Mesothelial cell of epicardium (in vitro differentiated cells): ENCODE measurements at regions not wholly inside any gene's neighbourhood (a gene's known extent, or its start where the extent isn't known, plus 50 kb on each side); places are given as distances from the start of the nearest gene placed in this dataset.

Source experiments
- DNase-seq, 2 experiments: peaks; one replicate each; pipeline ENCODE4 v3.0.0; 2021; ENCODE audit warnings: low spot score in 2 of 2; ENCODE audit not compliant: unreplicated experiment in 2 of 2
- H3K27ac Mint-ChIP-seq: 2 replicates; pipeline ENCODE4 v1.8.0; 2021; ENCODE audit warnings: mixed read lengths
- H3K27me3 Mint-ChIP-seq: 2 replicates; pipeline ENCODE4 v1.8.0; 2021; ENCODE audit warnings: low read depth, mixed read lengths
- H3K36me3 Mint-ChIP-seq: 2 replicates; pipeline ENCODE4 v1.8.0; 2021; ENCODE audit warnings: mixed read lengths
- H3K4me1 Mint-ChIP-seq: 2 replicates; pipeline ENCODE4 v1.8.0; 2021; ENCODE audit warnings: mixed read lengths
- H3K4me3 Mint-ChIP-seq: 2 replicates; pipeline ENCODE4 v1.8.0; 2021; ENCODE audit warnings: mild to moderate bottlenecking, moderate library complexity, mixed read lengths
- H3K9me3 Mint-ChIP-seq: 2 replicates; pipeline ENCODE4 v1.8.0; 2021; ENCODE audit warnings: mixed read lengths
- CTCF ChIP-seq: fragments of 200-600 bp; sonication (generic); IDR thresholded peaks from one replicate; pipeline ENCODE4 v1.5.0; 2021; ENCODE audit warnings: antibody characterized with exemption; ENCODE audit not compliant: unreplicated experiment

- Mint-ChIP-seq H3K36me3 (no peaks in the 10 kb centered on the region), H3K27me3 (peaks cover 3% of the 10 kb centered on the region), H3K4me1 (peaks cover 3% of the 10 kb centered on the region), H3K4me3 (no peak overlapping the region), H3K9me3 (peaks cover 3% of the 10 kb centered on the region), H3K27ac (no peak overlapping the region)
- DNase-seq, result no peak
- TF ChIP-seq CTCF, result no peak
These were observed 100.1 kb downstream of the TMEM100 start for GRCh38 chr17:55622547-55622946.

- Mint-ChIP-seq H3K27ac (no peak overlapping the region), H3K9me3 (no peaks in the 10 kb centered on the region), H3K4me1 (peaks cover 3% of the 10 kb centered on the region), H3K4me3 (no peak overlapping the region), H3K27me3 (peaks cover 3% of the 10 kb centered on the region), H3K36me3 (no peaks in the 10 kb centered on the region)
- DNase-seq, result no peak
- TF ChIP-seq CTCF, result no peak
These were observed 101.7 kb downstream of the TMEM100 start for GRCh38 chr17:55620945-55621344.

GRCh38 chr17:55620023-55620422 is 102.6 kb downstream of the TMEM100 start:
- no peak for TF ChIP-seq CTCF
- Mint-ChIP-seq H3K4me3 (no peak overlapping the region), H3K36me3 (no peaks in the 10 kb centered on the region), H3K9me3 (no peaks in the 10 kb centered on the region), H3K4me1 (no peaks in the 10 kb centered on the region), H3K27ac (no peak overlapping the region), H3K27me3 (peaks cover 3% of the 10 kb centered on the region)
- no peak for DNase-seq

- Mint-ChIP-seq H3K4me3 (no peak overlapping the region), H3K36me3 (no peaks in the 10 kb centered on the region), H3K27ac (no peak overlapping the region), H3K4me1 (peaks cover 4% of the 10 kb centered on the region), H3K9me3 (no peaks in the 10 kb centered on the region), H3K27me3 (no peaks in the 10 kb centered on the region)
- TF ChIP-seq CTCF, result no peak
- no peak for DNase-seq
These were observed 105.2 kb downstream of the TMEM100 start for GRCh38 chr17:55617441-55617840.

- Mint-ChIP-seq H3K27ac (no peak overlapping the region), H3K4me1 (peaks cover 9% of the 10 kb centered on the region), H3K4me3 (no peak overlapping the region), H3K9me3 (no peaks in the 10 kb centered on the region), H3K36me3 (no peaks in the 10 kb centered on the region), H3K27me3 (no peaks in the 10 kb centered on the region)
- TF ChIP-seq CTCF, result no peak
- no peak for DNase-seq
These were observed 102.8 kb upstream of the SMIM36 start for GRCh38 chr17:55614061-55614460.

GRCh38 chr17:55612691-55613141 is 101.5 kb upstream of the SMIM36 start:
- H3K9me3 Mint-ChIP-seq, result no peaks in the 10 kb centered on the region

More at GRCh38 chr17:55612691-55613141, 101.5 kb upstream of the SMIM36 start:
- TF ChIP-seq CTCF, result no peak
- Mint-ChIP-seq H3K4me1 (peaks cover 12% of the 10 kb centered on the region), H3K4me3 (no peak overlapping the region), H3K36me3 (no peaks in the 10 kb centered on the region), H3K27me3 (no peaks in the 10 kb centered on the region), H3K27ac (no peak overlapping the region)
- no peak for DNase-seq
